Neural cell (in vitro differentiated cells): ENCODE measurements at regions not wholly inside any gene's neighbourhood (a gene's known extent, or its start where the extent isn't known, plus 50 kb on each side); places are given as distances from the start of the nearest gene placed in this dataset.

Experiments
- H2AFZ ChIP-seq: fragments of 200-600, 300-800 bp; sonication (generic), shearing (Covaris generic); 2 replicates; pipeline ENCODE4 v1.6.0; 2014; ENCODE audit warnings: low read depth, mild to moderate bottlenecking, antibody characterized with exemption, low read length, moderate library complexity
- H3F3A ChIP-seq: fragments of 200-600 bp; shearing (Covaris generic); 2 replicates; pipeline ENCODE4 v1.6.1; 2016; ENCODE audit warnings: mild to moderate bottlenecking, moderate library complexity, mixed read lengths, antibody characterized with exemption, low read length; ENCODE audit not compliant: insufficient read depth, poor library complexity, severe bottlenecking
- H3K27ac ChIP-seq: fragments of 200-600, 300-800 bp; sonication (generic), shearing (Covaris generic); 2 replicates; pipeline ENCODE4 v1.5.1; 2014; ENCODE audit warnings: mild to moderate bottlenecking, low read length, moderate library complexity
- H3K27me3 ChIP-seq: fragments of 300-800, 200-600 bp; sonication (generic), shearing (Covaris generic); 2 replicates; pipeline ENCODE4 v1.6.0; 2014; ENCODE audit warnings: mild to moderate bottlenecking, low read depth, low read length, moderate library complexity; ENCODE audit not compliant: insufficient read depth
- H3K36me3 ChIP-seq: fragments of 300-800, 200-600 bp; sonication (generic), shearing (Covaris generic); 2 replicates; pipeline ENCODE4 v1.5.1; 2014; ENCODE audit warnings: mild to moderate bottlenecking, antibody characterized with exemption, low read length, moderate library complexity; ENCODE audit not compliant: insufficient read depth
- H3K4me2 ChIP-seq: fragments of 300-800, 200-600 bp; sonication (generic), shearing (Covaris generic); 2 replicates; pipeline ENCODE4 v1.6.0; 2014; ENCODE audit warnings: mild to moderate bottlenecking, low read length
- H3K4me3 ChIP-seq: fragments of 300-800, 200-600 bp; sonication (generic), shearing (Covaris generic); 2 replicates; pipeline ENCODE4 v1.5.1; 2014; ENCODE audit warnings: mild to moderate bottlenecking, low read length, moderate library complexity
- H3K79me2 ChIP-seq: fragments of 200-600 bp; shearing (Covaris generic); replicated peaks from 2 replicates; pipeline ENCODE4 v1.6.0; 2014; ENCODE audit warnings: mild to moderate bottlenecking, low read length, moderate library complexity; ENCODE audit not compliant: insufficient read depth
- H3K9ac ChIP-seq: fragments of 300-800, 200-600 bp; sonication (generic), shearing (Covaris generic); 2 replicates; pipeline ENCODE4 v1.6.1; 2016; ENCODE audit warnings: mild to moderate bottlenecking, low read length, mixed read lengths
- H3K9me2 ChIP-seq: fragments of 200-600 bp; shearing (Covaris generic); 2 replicates; pipeline ENCODE4 v1.6.1; 2016; ENCODE audit warnings: mild to moderate bottlenecking, low read length, mixed read lengths; ENCODE audit not compliant: insufficient read depth
- H3K9me3 ChIP-seq: fragments of 200-600, 300-800 bp; sonication (generic), shearing (Covaris generic); 2 replicates; pipeline ENCODE4 v1.6.1; 2016; ENCODE audit warnings: mild to moderate bottlenecking, mixed run types, low read length, moderate library complexity, mixed read lengths
- H4K20me1 ChIP-seq: fragments of 200-600 bp; shearing (Covaris generic); 2 replicates; pipeline ENCODE4 v1.6.1; 2016; ENCODE audit warnings: mild to moderate bottlenecking, mixed run types; ENCODE audit not compliant: insufficient read depth
- CTCF ChIP-seq: fragments of 450-650 bp; IDR thresholded peaks from 2 replicates; pipeline ENCODE4 v1.5.1; 2014; ENCODE audit warnings: antibody characterized with exemption, mild to moderate bottlenecking, moderate library complexity; ENCODE audit not compliant: poor library complexity, severe bottlenecking
- EP300 ChIP-seq: fragments of 450-650 bp; conservative IDR thresholded peaks from 2 replicates; pipeline ENCODE4 v1.6.1; 2014; ENCODE audit warnings: antibody characterized with exemption, mild to moderate bottlenecking, moderate library complexity; ENCODE audit not compliant: poor library complexity, severe bottlenecking
- EZH2 ChIP-seq: fragments of 200-600, 300-800 bp; shearing (Covaris generic), sonication (generic); IDR thresholded peaks from 2 replicates; pipeline ENCODE4 v1.6.1; 2014; ENCODE audit warnings: antibody characterized with exemption, low read length, borderline replicate concordance, mild to moderate bottlenecking; ENCODE audit not compliant: insufficient read depth, poor library complexity, severe bottlenecking
- MXI1 ChIP-seq: fragments of 450-650 bp; conservative IDR thresholded peaks from 2 replicates; pipeline ENCODE4 v1.6.1; 2014; ENCODE audit warnings: antibody characterized with exemption, mild to moderate bottlenecking; ENCODE audit not compliant: poor library complexity, severe bottlenecking
- POLR2AphosphoS5 ChIP-seq: IDR thresholded peaks from 2 replicates; pipeline ENCODE4 v1.6.1; 2012
- RAD21 ChIP-seq: fragments of 450-650 bp; conservative IDR thresholded peaks from 2 replicates; pipeline ENCODE4 v1.6.1; 2014; ENCODE audit warnings: antibody characterized with exemption, mild to moderate bottlenecking, moderate library complexity
- REST ChIP-seq: IDR thresholded peaks from 2 replicates; pipeline ENCODE4 v1.6.1; 2012; ENCODE audit warnings: borderline replicate concordance
- SMC3 ChIP-seq: fragments of 450-650 bp; conservative IDR thresholded peaks from 2 replicates; pipeline ENCODE4 v1.6.1; 2014; ENCODE audit warnings: antibody characterized with exemption, mild to moderate bottlenecking, moderate library complexity; ENCODE audit not compliant: poor library complexity
- TAF1 ChIP-seq: IDR thresholded peaks from 2 replicates; pipeline ENCODE4 v1.6.1; 2012; ENCODE audit warnings: low read depth

- Histone ChIP-seq H4K20me1 (no peaks in the 10 kb centered on the region), H3F3A (no peaks in the 10 kb centered on the region), H3K27ac (no peak overlapping the region), H3K27me3 (no peaks in the 10 kb centered on the region), H3K4me3 (no peak overlapping the region), H3K9me3 (no peaks in the 10 kb centered on the region), H3K4me2 (no peak overlapping the region), H3K36me3 (no peaks in the 10 kb centered on the region), H2AFZ (no peak overlapping the region), H3K79me2 (no peaks in the 10 kb centered on the region), H3K9me2 (no peaks in the 10 kb centered on the region), H3K9ac (no peak overlapping the region)
- TF ChIP-seq RAD21 (no peak), EP300 (no peak), MXI1 (no peak), POLR2AphosphoS5 (no peak), TAF1 (no peak), REST (no peak), CTCF (no peak), EZH2 (no peak), SMC3 (no peak)
Observed at GRCh38 chr2:194363295-194363694, 1293.7 kb upstream of the SLC39A10 start.

GRCh38 chr2:194352505-194352904 is 1304.5 kb upstream of the SLC39A10 start:
- no peak for TF ChIP-seq EZH2
- TF ChIP-seq TAF1, result no peak
- no peak for TF ChIP-seq CTCF
- TF ChIP-seq POLR2AphosphoS5, result no peak
- no peak for TF ChIP-seq SMC3
- no peak for TF ChIP-seq RAD21
- no peak for TF ChIP-seq MXI1
- TF ChIP-seq REST, result no peak
- no peak for TF ChIP-seq EP300
- no peaks in the 10 kb centered on the region for H3K9me3 ChIP-seq
- H3K9me2 ChIP-seq, result no peaks in the 10 kb centered on the region
- H3F3A ChIP-seq, result no peaks in the 10 kb centered on the region
- H3K9ac ChIP-seq, result no peak overlapping the region
- no peaks in the 10 kb centered on the region for H3K27me3 ChIP-seq
- no peak overlapping the region for H3K27ac ChIP-seq
- no peak overlapping the region for H3K4me3 ChIP-seq
- no peak overlapping the region for H3K4me2 ChIP-seq
- no peaks in the 10 kb centered on the region for H3K79me2 ChIP-seq
- H4K20me1 ChIP-seq, result no peaks in the 10 kb centered on the region
- H3K36me3 ChIP-seq, result no peaks in the 10 kb centered on the region
- no peak overlapping the region for H2AFZ ChIP-seq
